Spleen (tissue), 7 donors: ENCODE measurements at regions not wholly inside any gene's neighbourhood (a gene's known extent, or its start where the extent isn't known, plus 50 kb on each side); places are given as distances from the start of the nearest gene placed in this dataset.

ENCODE experiments used
- CTCF ChIP-seq, 11 experiments: fragments of 200-600 bp in 7 of 11; fragments of 450-650 bp in 4 of 11; sonication (generic) in 4 of 11; IDR thresholded peaks in 8 of 11; conservative IDR thresholded peaks in 3 of 11; 1 replicate in 7 of 11; 2 replicates in 4 of 11; pipeline versions ENCODE4 v1.4.0 to v1.8.0; 2016 to 2021; ENCODE audit warnings: antibody characterized with exemption in 11 of 11, inconsistent platforms in 4 of 11, mild to moderate bottlenecking in 1 of 11
- POLR2A ChIP-seq, 3 donors: fragments of 450-650 bp; IDR thresholded peaks; one replicate each; pipeline ENCODE4 v1.5.1; 2017; ENCODE audit warnings: antibody characterized with exemption in 3 of 3, mild to moderate bottlenecking in 1 of 3
- POLR2AphosphoS5 ChIP-seq, 3 donors: sonication (generic); formaldehyde crosslinking; IDR thresholded peaks; one replicate each; pipeline ENCODE4 v1.5.1; 2017; ENCODE audit warnings: antibody characterized with exemption in 3 of 3
- donor health status: DM: no; HTN: no; CAD: no; lungs with moderate emphysema.
- donor health status: DM: no; HTN: no; CAD: no.
- donor health status: DM: no; HTN: no; CAD: no.

GRCh38 chr2:208880171-208880570, 473.6 kb downstream of the PTH2R start:
- TF ChIP-seq CTCF (IDR thresholded peaks at IDR 0.05 in 8 of 11, conservative IDR thresholded peaks at IDR 0.05 in 3 of 11) (no peak), POLR2AphosphoS5 (IDR thresholded peaks at IDR 0.05) (no peak), POLR2A (IDR thresholded peaks at IDR 0.05) (no peak)
